GM18868 (cell line): ENCODE measurements at regions not wholly inside any gene's neighbourhood (a gene's known extent, or its start where the extent isn't known, plus 50 kb on each side); places are given as distances from the start of the nearest gene placed in this dataset.
"Not testable (repeated sequence)": the region's sequence is repeated elsewhere in the genome, so short reads cannot be mapped to it uniquely, and the experiment has no call there.

ENCODE experiments used
- ATAC-seq: cut with Tn5 transposase; IDR thresholded peaks from one replicate; pipeline ENCODE4 v1.9.1; 2021; ENCODE audit warnings: mild to moderate bottlenecking, moderate library complexity; ENCODE audit not compliant: unreplicated experiment

DNA sequence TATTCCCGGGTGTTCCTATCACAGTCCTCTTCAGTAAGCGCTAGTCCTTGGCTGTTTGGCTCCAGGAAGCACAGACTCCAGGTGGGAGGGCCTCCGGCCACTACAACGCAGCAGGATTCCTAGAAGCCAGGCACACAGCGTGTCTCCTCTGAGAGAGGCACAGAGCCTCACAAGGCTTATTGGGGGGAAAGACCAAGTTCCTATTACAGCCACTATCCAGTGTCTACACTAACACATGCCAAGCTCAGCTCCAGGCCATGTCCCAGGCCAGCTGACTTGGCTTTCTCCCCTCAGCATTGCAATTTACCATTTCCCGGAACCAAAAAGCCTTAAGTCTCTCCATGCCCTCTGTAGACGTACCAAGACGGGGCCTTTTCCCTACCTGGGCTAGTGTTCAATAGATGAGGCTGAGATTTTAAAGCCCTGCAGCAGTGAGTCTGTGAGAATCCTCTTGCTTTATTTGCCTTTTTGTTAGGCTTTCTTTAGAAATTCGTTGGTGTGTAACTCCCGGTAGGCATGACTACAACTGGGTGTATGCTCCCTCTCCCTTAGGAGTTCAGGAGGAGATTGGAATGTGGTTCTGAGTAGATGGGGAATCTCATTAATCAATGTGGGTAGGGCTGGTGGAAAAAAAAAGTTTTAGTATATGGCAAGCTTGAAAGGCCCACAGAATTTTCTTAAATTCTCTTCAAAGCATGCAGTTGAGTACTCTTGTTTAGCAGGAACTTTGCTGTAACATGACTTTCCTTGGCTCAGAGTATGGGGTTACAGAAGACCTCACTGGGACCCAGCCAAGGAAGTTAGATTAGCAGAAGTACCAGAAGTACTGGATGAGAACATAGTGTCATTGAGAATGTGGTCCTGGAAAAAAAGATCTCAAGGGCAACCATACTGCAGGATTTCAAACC lies 84.3 kb upstream of the SLC1A3 start:
- ATAC-seq: no peak

DNA sequence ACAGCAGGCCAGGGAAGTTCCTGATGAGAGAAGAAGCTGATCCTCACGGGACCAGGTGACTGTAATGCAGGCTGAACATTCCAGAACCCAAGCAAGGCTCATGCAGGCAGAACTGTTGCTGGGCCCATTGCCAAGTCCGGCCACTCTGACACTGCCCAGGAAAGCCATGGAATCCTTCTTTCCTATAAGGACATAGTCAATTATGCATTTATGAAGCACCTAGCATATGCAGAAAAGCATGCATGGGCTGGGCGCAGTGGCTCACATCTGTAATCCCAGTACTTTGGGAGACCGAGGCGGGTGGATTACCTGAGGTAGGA lies 83.7 kb upstream of the SLC1A3 start:
- ATAC-seq: no peak

DNA sequence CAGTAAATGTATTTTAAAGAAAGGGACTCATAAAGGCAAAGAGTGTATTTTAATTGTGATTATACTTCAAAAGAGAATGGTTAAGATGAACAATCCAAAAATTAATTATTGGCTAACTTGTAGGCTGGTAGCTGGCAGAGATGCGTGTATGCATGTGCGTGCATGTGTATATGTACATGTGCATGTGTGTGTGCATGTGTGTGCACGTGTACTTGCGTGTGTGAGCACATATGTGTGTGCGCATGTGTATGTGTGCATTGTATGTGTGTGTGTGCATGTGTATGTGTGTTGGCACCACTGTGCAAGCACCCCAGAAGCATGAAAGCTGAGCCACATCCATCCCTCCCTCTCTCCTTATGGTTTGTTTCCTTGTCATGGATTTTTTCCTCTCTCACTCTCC lies 83.0 kb upstream of the SLC1A3 start:
- ATAC-seq: no peak

DNA sequence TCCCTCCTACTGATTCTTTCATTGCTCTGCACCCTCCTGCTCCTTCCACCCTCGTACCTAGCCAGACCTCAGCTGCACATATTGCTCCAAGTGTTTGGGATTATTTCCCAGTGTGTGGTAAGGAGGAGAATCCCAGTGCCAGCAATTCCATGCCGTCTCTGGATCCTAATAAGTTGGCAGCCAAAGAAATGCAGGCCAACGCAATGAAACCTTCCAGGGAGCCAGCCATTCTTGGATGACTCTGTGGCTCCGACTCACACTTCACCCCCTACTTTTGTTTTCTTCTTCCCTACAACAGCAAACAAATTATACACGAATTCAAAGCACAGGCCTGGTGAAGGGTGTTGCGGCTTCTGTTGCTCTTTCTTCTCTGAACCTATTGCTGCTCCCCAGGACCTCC lies 82.5 kb upstream of the SLC1A3 start:
- ATAC-seq: no peak

DNA sequence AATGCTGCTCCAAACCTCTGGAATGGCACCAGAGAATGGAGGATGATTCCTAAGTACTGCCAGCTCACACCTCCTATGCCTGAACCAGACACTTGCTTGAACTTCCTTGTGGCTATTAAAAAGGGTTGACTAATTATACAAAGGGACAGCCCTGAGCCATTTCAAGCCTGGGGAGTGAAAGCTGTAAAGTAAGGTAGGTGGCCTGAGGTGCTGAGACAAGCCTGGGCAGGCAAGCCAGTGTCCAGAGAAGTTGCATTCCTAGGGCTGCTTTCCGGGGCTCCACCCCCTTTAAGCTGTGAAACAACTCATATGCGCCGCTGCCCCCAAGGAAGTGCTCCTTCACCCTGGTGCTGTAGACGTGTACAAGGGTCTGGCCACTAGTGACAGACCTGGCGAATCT lies 79.9 kb upstream of the SLC1A3 start:
- ATAC-seq: no peak

DNA sequence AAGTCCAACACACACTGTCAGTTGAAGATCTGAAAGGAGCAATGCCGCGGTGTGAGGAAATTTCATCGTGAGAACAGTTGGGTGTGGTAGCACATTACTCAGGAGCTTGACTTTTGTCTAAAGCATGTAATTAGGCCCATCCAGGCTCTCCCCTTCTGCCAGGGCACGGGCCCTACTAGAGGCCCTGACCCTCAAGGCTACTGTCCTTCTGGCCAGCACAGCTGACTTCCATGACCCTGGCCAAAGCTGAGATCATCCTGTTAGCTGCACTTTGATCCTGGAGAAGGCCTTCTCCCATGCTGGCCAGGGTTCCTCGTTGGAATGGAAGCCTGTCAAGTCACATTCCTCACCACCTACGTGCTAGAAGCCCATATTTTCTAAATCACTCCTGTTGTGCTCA lies 77.8 kb upstream of the SLC1A3 start:
- no peak for ATAC-seq

DNA sequence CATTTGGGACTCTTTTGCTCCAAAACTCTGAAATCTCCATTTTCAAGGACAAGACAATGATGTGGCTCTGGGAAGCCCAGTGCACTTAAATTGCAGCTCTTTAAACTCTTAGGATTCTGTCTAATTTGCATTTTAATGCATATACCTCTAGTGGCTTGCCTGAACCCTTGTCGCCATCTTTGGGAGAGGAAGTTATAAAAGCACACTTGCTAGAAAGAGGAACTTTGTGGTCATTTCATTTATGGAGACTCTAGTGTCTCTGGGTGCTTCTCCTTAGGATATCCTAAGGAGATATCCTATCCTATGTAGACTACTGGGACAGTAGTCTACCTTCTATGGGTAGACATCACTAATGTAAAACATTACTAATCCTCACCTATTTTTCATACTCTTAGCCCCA lies 77.3 kb upstream of the SLC1A3 start:
- no peak for ATAC-seq

DNA sequence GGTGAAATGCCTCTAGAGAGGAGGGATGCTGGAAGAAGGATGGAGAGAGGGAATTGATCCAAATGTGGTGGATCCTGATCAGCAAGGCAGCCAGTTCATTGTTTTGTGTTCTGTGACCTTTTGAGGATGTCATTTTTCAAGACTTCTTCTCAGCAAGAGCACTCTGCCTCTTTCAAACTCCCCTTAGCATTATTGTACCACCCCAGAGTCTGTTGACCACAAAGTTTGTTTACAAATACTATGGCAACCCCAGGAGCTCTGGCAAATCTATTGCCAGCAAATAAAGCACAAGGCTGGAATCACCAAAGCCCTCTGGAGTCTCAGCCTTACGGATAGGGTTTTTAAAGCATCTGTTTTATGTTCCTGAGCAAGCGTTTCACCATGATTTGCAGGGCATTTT lies 76.2 kb upstream of the SLC1A3 start:
- no peak for ATAC-seq

DNA sequence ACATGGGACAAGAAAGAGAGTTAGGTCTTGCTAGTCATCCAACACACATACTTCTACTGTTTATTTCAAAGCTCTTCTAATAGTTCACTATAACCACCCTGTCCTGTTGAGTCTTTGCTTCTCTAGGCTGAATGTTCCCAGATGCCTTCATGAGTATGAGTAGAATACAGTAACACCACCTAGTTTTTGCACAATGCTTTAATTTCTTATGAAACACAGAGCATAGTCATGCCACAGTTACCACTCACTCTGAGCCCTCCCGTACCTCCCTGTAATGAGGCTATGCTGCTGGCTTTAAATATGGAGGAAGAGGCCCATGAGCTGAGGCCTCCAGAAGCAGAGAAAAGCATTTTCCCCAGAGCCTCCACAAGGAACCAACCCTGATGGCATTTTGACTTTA lies 75.0 kb upstream of the SLC1A3 start:
- ATAC-seq: no peak

DNA sequence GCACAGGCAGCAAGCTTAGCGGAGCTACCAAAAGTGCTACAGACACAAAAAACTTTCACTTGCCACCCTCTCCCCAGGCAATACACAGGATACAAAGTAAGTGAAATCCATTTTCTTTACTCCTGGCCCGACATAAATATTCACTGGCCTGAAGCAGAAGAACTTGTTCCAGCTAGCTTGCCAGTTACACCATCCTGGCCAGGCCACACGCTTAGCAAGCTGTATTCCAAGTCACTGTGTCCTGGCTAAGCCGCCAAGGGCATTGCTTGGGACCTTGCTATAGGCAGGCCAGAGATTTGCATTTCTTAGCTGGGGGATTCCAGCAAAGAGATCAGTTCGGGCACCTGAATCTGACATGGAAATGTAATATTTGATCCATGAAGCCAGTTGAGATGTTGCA lies 71.0 kb upstream of the SLC1A3 start:
- ATAC-seq: no peak

DNA sequence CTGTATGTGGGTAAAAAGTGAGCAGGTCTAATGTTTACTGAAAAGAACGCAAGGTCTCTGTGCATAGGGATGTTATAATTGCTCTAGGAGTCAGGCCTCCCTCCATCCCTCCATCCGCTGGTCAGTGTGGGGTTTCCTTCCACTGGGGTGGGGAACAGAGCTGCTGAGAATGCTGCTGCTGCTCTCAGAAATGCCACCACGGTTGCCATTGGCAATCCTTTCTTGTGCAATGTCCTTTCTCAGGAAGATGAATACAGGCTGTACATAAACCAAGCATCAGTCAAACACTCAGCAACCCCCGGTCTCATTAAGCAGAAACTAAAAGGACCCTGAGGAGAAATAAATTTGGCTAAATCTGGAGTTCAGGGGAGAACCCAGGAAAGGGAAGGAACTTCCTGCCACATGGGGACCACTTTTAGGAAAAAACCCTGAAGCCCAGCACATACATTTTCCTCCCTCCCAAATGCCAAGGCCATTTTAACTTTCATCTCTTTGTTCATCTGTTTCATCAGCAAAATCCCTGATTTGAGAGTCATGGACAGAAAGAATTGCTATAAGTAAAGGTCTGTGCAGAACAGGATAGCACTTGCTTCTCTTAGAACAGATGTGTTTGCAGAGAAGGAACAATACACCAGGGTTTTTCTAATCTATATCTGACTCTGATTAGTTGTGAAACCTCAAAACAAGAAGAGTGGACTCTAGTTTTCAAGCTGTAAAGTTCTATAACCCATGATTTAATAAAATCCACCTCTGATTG lies 70.4 kb upstream of the SLC1A3 start:
- no peak for ATAC-seq

DNA sequence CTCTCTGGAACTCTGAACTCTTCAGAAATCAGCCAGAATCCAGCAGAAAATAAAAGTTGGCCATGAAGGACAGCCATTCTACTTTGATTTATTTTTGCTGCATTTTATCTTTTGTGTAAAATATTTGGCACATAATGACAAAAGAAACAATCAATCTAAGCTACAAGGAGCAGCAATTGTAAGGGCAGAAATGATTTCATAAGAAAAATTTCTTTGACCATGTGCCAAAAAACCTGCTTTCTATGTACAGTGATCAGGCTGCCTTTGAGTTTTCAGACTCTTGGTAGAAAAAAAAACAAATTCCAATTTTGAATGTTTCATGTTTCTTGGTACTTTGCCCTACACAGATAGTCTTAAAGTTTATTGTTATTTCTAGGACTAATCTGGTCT lies 69.8 kb upstream of the SLC1A3 start:
- no peak for ATAC-seq

DNA sequence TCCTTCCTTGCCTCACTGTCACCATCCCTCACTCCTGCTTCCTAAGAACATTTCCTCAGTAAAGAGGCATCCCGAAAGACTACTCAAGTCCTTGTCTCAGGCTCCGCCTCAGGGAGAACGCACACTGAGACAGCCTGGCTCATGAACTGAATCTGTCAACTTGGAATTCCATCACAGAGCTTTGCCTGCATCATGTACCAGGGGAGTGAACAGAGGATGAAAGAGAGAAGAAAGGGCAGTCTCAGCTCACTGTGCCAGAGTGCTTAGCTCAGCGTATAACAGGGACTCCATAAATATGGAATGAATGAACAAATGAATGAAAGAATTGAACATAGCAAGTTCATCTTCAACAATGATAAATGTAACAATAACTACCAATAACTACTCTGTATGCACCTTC lies 68.7 kb upstream of the SLC1A3 start:
- no peak for ATAC-seq

DNA sequence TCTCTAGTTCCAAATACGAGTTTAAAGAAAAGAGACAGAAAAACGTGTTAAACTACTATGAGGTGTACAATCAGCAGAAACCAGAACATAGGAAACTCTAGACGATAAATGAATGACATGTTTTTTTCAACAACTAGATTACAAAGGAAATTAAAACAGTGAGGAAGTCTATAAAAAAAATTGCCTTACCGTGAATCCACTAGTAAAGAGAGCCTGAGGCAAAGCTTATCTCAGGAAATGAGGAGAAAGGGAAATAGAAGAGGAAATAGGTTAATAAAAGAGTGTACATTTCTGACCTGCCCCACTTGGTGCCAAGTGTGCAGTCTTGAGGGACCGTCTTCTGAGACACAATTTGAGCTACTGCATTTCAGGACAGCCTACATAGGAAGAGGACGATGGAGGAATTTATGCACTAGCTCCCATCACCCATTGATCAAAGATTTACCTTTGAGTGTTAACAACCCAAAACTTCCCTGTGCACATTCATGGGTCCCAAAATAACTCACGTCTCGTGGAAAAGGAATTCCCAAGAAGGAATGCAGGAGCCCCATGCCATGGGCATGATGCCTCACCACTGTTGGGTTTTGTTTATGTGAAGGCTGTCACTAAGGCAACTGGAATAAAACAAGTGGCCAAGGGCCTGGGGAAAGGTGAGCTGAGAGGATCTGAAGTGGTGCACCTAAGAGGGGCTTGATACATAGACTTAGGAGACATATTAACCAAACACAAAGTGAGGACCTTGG lies 53.6 kb upstream of the SLC1A3 start:
- no peak for ATAC-seq

DNA sequence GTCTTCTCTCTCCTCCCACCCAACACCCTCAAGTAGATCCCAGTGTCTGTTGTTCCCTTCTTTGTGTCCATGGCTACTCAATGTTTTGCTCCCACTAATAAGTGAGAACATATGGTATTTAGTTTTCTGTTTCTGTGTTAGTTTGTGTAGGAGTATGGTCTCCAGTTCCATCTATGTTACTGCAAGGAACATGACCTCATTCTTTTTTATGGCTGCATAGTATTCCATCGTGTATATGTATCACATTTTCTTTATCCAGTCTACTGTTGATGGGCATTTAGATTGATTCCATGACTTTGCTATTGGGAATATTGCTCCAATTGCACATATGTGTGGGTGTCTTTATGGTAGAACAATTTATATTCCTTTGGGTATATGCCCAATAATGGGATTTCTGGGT lies 51.4 kb upstream of the SLC1A3 start:
- not testable (repeated sequence) for ATAC-seq
